Sciatic nerve (tissue), 2 donors: ENCODE measurements at regions not wholly inside any gene's neighbourhood (a gene's known extent, or its start where the extent isn't known, plus 50 kb on each side); places are given as distances from the start of the nearest gene placed in this dataset.
"Not testable (repeated sequence)": the region's sequence is repeated elsewhere in the genome, so short reads cannot be mapped to it uniquely, and the experiment has no call there.

Experiments
- ATAC-seq: fragments of 200-7000 bp; cut with Tn5 transposase; one replicate; pipeline ENCODE4 v1.9.1; 2020; ENCODE audit warnings: mild to moderate bottlenecking, moderate library complexity
- DNase-seq: peaks from one replicate; pipeline ENCODE4 v3.0.0-alpha.2; 2020; ENCODE audit warnings: low spot score
- intact Hi-C: fragments of 100-400 bp; cut with DNase I; formaldehyde crosslinking; loops from one replicate; pipeline ENCODE4 v1.14.2; 2022
- donor health status: DM: no; HTN: no; CAD: no.
- donor health status: DM: no; HTN: no; CAD: no.

DNA sequence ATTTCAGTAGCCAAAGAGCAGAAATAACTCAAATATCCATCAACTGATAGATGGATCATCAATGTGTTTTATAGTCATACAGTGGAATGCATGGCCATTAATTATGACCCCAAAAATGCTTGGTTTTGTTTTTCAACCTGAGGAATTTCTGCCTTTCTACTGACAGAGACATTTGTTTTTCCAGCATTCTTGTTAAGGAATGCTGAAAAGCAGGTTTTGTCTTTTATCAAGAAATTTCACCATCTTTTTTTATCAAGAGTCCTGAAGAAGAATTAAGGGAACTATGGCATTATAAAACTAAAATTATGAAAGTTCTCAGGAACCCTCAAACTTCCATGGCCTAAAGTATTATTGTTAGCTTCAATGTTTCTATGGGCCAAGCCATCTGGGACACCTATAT, 153.4 kb upstream of the THSD7A start:
- intact Hi-C loops, result no loop called here
- ATAC-seq, result no peak
- DNase-seq, result no peak

DNA sequence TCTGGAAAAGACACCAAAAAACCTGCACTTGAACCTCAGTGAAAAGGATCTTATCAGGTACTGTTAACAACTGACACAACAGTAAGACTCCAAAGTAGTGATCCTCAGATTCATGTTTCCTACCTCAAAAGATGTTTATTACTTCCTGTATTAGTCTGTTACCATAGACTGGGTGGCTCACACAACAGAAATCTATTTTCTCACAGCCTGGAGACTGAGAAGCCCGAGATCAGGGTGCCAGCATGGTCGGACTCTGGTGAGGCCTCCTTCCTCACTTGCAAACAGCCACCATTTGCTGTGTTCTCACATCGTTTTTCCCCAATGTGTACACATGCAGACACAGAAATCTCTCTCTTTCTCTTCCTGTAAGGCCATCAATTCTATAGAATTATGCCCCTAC, 154.0 kb upstream of the THSD7A start:
- no peak for DNase-seq
- intact Hi-C loops, result no loop called here
- no peak for ATAC-seq

DNA sequence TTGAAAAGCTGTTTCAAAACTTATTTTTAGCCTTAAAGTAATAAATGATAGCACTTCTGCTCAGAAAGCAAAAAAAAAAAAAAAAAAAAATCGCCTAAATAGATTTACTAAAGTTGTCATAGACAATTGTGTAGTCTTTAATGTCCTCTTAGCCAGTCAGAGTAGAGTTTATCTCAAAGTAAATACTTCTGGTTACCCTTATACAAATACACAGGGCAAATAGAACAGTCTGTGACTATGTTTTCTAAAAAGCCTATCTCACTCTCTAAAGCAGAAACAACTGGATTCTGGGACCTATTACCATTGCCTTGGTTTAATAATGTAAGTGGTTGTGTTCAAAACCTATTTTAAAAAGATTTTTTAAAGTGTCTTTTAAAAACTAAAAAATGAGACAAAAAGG, 156.2 kb upstream of the THSD7A start:
- intact Hi-C loops, result no loop called here
- no peak for DNase-seq
- ATAC-seq, result no peak

DNA sequence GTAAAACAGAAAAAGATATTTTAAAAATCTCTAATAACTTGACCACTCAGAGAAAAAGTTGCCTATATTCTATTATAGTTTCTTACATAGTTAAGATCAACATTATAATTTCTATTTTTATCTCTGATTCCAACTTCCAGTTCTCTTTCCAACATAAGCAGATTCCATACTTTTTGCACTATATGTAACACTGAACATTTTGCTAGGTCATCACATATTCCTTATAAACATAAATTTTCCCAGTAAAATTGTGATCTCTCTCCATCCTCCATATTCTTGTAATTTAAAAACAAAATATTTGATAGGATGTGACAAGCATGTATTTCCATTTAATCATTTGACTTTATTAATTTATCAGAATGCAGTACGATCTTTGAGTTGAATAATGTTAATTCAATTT, 170.4 kb upstream of the THSD7A start:
- ATAC-seq (no peak), DNase-seq (no peak)
- intact Hi-C loops, result no loop called here

DNA sequence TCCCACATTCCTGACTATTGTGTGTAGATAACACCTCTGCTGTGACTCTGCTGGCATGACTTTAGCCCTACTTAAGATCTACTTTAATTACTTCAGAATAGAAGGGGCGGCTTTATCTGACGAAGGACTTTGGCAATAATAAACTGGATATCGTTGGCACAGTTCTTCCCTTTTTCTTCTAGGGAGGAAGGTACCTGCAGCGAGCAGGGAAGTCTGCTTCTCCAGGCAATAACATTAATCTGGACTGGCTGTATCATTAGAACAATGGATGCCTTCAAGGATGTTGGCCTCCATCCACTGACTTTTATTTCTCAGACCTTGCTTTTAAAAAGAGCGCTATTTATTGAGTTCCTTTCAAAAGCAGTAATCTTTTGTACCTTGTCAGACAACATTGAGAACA, 172.6 kb upstream of the THSD7A start:
- DNase-seq, result no peak
- intact Hi-C loops, result no loop called here
- no peak for ATAC-seq

DNA sequence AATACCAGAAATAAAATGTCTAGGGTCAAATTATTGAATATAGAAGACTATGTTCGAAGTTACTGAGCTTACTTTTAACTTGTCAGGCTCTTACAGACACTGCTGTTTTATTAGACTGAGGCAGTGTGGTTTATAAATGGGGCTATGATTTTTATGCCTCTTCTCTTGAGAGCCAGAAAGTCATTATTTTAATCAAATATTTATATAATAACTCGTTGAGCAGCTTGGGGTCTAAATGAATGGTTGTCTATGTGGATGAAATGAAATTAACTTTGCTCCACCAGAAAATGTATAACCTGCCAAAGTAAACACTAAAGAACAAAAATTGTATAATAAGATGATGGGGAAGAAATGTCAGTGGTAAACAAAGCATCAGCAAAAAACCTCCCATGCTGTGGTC, 175.6 kb upstream of the THSD7A start:
- DNase-seq (no peak), ATAC-seq (no peak)
- intact Hi-C loops, result no loop called here

DNA sequence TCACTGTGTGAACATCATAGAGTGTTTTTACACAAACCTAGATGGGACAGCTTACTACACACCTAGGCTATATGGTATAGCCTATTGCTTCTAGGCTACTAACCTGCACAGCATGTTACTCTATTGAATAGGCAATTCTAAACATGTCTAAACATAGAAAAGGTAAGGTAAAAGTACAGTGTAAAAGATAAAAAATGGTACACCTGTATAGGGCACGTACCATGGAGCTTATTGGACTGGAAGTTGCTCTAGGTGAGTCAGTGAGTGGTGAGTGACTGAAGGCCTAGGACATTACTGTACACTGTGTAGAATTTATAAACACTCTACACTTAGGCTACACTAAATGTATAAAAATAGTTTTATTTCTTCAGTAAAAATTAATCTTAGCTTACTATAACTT, 182.0 kb upstream of the THSD7A start:
- intact Hi-C loops, result no loop called here
- ATAC-seq (no peak), DNase-seq (no peak)

DNA sequence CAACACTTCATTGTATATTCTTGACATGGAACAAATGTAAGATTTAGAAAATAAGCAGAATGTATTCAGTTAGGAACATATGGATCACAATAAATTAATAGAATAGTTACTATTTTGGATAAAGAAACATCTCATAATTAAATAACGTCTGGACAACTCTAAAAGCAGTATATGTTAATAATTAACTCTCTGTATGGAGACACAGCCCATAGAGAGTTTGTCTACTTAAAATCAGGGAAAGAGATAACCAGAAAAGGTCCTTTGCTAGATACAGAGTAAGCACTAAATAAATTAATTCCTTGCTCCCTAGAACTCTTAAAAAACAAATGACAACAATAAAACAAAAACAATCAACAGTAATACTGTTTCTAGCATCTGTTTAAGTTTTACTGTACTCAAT, 184.4 kb upstream of the THSD7A start:
- intact Hi-C loops, result no loop called here

DNA sequence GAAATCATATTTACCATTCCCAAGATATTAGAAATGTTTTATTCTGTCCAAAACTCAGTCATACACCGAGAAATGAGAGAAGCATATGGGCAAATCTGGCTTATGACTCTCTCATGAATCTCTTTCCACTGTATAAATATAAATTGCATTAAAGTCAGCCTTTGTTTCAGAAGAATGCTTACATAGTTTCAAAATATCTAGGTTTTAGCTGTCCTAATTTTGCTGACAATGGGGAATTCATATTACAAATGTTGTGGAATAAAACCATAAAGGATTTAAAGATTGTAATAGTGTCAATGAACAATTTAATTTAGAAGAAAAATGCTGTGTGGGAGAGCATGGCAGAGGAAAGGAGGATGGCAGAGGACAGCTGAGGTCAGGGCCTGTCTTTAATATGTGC, 185.0 kb upstream of the THSD7A start:
- intact Hi-C loops, result no loop called here
- no peak for ATAC-seq
- no peak for DNase-seq

More for the DNA sequence above, 184.4 kb upstream of the THSD7A start:
- no peak for ATAC-seq
- no peak for DNase-seq

DNA sequence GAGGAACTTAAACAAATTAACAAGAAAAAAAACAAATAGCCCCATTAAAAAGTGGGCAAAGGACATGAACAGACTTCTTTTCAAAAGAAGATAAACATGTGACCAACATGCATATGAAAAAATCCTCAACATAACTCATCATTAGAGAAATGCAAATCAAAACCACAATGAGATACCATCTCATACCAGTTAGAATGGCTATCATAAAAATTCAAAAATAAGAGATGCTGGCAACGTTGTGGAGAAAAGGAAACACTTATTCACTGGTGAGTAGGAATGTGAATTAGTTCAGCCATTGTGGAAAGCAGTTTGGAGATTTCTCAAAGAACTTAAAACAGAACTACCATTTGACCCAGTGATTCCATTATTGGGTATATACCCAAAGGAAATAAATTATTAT, 189.1 kb upstream of the TMEM106B start:
- DNase-seq, ATAC-seq, intact Hi-C loops: not testable (repeated sequence)

DNA sequence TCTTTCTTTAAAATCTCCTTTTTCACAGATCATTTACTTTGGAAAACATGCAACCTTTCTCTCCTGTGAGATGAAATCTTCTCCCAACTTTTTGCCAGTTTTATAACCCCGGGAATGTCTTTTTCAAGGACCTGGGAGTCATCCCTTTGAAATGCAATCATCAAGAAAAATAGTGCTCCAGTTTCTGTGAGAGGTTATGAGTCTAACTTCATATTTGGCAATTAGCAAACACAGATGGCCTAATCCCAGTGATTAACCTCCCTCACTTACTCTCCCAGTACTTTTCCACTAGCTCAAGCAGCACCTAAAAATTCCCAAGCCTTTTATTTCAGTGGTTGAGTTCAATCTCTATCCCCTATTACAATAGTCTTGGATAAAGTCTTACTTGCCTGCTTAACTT, 185.8 kb upstream of the TMEM106B start:
- DNase-seq (no peak), ATAC-seq (no peak)
- intact Hi-C loops, result no loop called here

DNA sequence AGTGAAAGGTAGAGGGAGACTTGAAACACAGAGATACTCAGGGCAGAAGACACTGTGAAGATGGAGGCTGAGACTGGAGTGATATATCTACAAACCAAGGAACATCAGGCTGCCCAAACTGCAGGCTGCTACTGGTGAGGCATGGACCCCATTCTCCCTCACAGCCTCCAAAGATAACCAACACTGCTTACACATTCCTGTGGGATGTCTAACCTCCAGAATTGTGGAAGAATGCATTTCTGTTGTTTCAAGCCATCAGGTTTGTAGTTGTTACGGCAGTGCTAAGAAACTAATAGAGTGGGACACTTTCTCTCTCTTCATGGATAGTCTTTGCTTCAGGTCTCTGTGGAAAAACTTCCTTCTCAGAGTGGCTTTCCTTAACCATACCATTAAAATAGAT, 182.6 kb upstream of the TMEM106B start:
- DNase-seq (no peak), ATAC-seq (no peak)
- intact Hi-C loops, result no loop called here

DNA sequence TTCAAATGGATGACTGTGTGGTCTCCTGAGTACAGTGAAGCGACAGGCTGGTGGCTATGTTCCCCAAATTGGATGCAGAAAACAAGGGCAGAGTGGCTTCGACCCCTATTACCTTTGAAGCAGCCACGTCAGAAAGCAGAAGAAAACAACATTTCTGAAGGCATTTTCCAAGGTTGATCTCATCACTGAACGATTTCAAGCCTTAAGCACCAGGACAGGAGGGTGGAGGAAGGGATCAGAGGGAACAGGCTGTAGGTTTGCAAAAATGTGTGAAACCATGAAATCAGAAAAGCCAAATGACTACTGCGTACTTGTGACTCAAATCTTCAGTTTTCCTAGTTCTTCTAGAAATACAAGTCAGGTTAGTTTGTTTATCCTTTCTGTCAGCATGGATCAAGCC, 181.0 kb upstream of the TMEM106B start:
- DNase-seq, result no peak
- intact Hi-C loops, result no loop called here
- no peak for ATAC-seq

DNA sequence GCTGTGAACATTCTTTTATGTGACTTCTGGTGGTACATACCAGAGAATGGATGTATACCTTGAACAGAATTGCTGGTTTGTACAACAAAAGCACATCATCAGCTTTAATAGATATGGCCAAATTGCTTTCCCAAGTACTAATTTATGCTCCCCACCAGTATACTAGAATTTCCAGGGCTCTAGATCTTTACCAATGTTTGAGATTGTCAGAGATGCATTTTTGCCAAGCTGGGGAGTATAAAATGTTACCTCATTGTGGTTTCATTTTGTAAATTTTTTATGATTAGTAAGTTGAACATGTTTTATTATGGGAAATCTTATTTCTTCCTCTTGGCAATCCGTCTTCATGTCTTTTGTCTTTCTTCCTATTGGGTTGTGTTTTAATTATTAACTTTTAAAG, 179.9 kb upstream of the TMEM106B start:
- intact Hi-C loops, result no loop called here
- ATAC-seq, result no peak
- DNase-seq, result no peak

DNA sequence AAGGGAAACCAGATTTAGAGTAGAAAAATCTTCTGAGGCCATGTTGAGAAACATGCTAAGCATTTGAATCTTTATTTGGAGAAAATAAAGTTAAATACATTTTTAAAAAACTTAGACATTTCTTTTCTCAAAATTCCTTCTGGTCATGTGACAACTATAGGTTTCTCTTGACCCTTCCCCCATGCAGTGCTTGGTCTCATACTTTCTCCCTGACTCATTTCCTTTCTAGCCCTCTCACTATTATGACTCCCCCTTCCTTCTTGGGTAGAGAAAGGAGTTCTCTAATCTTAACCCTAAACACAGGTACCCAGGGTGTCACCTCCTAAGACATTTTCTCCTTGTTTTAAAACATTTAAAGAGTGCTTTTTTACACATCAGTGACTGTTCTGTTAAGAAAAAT, 179.5 kb upstream of the TMEM106B start:
- ATAC-seq (no peak), DNase-seq (no peak)
- intact Hi-C loops, result no loop called here

DNA sequence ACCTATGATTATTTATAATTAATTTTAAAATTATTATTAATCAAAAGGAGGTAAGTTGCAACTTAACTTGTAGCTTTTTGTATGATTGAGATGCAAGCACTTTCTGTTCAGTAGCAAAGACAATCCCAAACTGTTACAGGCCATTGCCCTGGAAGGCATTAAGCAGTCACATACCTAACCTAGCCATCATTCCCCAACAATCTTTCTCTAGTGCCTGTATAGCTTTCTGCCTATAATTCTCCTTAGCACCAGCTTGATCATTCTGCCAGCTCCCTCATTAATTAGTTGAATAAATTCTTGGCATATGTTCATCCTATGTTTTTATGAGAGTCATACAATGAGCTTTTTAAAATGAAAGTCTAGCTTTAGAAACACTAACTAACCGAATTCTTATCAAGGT, 178.9 kb upstream of the TMEM106B start:
- DNase-seq (no peak), ATAC-seq (no peak)
- intact Hi-C loops, result no loop called here

DNA sequence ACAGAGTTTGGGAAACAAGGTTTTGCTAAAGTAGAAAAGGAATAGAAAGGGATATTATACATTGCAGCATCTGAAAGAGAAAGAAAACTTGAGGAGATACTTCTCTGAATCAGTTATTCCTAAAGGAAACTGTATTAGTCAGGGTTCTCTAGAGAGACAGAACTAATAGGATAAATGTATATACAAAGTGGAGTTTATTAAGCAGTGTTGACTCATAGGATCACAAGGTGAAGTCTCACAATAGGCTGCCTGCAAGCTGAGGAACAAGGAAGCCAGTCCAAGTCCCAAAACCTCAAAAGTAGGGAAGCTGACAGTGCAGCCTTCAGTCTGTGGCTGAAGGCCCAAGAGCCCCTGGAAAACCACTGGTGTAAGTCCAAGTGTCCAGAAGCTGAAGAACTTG, 167.6 kb upstream of the TMEM106B start:
- DNase-seq, intact Hi-C loops, ATAC-seq: not testable (repeated sequence)

DNA sequence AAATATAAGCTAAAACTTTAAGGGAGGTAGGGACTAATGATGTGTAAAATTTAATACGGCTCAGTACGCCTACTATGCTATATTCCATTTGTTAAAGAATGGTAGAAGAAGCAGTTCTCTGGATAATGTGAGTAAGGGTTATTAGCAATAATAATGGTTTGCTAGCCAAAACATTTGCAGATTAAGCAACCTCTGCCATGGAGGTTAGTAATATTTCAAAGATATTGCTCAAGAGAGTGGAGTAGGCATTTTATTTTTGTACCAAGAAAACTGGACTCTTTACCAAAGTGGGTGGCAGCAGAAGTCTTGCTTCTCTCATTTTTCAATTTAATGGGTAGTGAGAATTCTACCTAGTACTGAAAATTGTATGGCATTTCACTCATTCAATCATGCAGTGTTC, 158.9 kb upstream of the TMEM106B start:
- intact Hi-C loops, result no loop called here
- DNase-seq, result no peak
- no peak for ATAC-seq

DNA sequence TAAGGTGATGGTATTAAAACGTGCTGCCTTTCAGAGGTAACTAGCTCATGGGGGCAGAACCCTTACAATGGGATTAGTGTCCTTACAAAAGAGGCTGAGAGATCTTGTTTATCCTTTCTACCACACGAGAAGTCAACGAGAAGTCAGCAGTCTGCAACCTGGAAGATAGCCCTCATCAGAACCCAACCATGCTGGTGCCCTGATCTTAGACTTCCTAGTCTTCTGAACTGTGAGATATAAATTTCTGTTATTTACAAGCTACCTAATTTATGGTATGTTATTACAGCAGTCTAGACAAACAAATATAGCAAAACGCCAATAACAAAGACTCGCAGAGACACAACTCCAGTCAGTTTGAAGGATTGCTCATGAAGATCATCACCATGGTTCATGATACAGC, 157.5 kb upstream of the TMEM106B start:
- ATAC-seq (no peak), DNase-seq (no peak)
- intact Hi-C loops, result no loop called here

DNA sequence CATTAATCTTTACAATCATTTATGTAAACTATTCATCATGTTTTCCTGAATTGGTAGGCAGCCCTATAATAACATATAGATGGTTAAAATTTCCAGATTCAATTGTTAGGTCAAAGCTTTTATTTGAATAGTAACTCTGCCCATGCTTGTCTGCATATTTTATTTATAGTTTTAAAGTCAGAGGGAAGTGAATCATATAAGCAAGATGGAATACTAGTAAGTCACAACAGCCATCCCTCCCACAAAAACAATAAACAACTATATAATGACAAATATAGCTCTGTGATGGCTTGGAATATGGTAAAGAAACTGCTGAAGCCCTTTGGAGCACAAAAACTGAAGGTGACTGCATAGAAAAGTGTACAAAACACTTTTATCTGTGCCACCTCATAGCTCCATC, 156.3 kb upstream of the TMEM106B start:
- intact Hi-C loops, result no loop called here
- DNase-seq (no peak), ATAC-seq (no peak)

DNA sequence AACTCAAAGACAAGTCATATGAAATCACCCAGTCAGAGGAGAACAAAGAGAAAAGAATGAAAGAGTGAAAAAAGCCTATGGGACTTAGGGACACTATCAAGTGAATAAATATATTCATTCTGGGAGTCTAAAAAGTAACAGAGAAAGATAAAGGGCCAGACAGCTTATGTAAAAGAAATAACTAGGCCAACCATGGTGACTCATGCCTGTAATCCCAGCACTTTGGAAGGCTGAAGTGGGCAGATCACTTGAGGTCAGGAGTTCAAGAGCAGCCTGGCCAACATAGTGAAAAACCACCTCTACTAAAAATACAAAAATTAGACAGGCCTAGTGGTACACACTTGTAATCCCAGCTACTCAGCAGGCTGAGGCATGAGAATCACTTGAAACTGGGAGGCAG, 154.7 kb upstream of the TMEM106B start:
- intact Hi-C loops, result no loop called here
- ATAC-seq, result no peak
- no peak for DNase-seq

DNA sequence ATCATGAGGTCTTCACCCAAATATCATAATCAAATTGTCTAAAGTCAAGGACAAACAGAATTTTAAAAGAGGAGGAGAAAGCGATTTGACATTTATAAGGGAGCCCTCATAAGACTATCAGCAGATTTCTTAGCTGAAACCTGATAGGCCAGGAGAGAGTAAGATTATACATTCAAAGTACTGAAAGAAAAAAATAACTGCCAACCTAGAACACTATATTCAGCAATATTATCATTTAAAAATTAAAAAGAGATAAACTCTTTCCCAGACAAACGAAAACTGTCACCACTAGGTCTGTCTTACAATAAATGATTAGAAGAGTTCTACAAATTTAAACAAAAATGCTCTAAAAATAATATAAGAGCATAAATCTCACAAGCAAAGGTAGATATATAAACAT, 154.1 kb upstream of the TMEM106B start:
- intact Hi-C loops, result no loop called here
- ATAC-seq (no peak), DNase-seq (no peak)
